Stimulated activated CD4-positive, alpha-beta T cell treated with anti-CD3 and anti-CD28 coated beads, Interleukin-12 subunit alpha, Interleukin-12 subunit beta, amount 100 ng/mL, for 48 hours (primary cell): ENCODE measurements at regions not wholly inside any gene's neighbourhood (a gene's known extent, or its start where the extent isn't known, plus 50 kb on each side); places are given as distances from the start of the nearest gene placed in this dataset.
"Not testable (repeated sequence)": the region's sequence is repeated elsewhere in the genome, so short reads cannot be mapped to it uniquely, and the experiment has no call there.

ENCODE experiments used
- DNase-seq, 3 donors: peaks; one replicate each; pipeline ENCODE4 v3.0.0-alpha.2; 2020; ENCODE audit warnings: low read depth in 2 of 3, low spot score in 1 of 3

DNA sequence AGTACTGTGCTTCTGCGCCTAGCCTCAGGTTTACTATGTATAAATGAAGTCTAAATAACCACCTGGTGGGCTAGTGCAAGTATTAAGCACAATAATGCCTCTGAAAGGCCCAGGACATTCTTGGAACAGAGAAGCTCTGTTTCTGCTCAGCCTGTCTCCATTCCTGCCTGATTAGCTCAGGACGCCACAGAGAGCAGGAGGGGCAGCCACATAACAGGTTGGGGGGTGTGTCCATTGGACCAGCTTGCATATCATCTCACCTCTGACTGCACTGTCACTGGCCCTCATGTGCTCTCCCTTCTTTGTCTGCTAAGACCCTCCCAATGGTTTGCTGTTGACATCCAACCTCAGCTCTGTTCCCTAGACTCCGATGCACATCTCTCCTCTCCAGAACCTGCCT is 52.8 kb upstream of the IKZF1 start:
- no peak for DNase-seq

DNA sequence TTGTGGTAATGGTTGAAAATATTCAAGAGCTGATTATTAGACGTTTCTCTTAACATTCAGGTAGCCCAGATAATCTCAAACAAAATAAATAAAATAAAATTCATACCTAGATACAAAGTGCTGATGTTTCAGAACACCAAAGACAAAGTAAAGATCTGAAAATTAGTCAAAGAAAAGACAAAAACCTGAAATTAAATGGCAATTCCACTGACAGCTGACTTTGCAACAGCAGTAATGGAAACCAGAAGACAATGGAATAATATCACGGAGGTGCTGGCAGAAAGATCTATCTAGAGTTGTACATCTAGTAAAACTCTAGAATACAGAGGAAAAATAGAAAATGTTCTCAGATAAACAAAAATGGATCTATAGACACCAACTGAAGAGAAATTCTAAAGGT is 58.0 kb upstream of the IKZF1 start:
- no peak for DNase-seq

DNA sequence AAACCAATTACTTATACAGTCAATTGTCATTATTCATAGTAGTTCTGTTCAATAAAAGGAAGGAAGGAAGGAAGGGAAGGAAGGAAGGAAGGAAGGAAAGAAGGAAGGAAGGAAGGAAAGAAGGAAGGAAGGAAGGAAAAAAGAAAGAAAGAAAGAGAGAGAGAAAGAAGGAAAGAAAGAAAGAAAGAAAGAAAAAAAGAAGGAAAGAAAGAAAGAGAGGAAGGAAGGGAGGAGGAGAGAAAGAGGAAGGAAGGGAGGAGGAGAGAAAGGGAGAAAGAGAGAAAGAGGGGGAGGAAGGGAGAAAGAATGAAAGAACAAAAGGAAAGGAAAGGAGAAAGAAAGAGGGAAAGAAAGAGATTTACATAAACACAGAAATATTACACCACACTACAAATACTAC is 62.4 kb upstream of the IKZF1 start:
- DNase-seq, result not testable (repeated sequence)

DNA sequence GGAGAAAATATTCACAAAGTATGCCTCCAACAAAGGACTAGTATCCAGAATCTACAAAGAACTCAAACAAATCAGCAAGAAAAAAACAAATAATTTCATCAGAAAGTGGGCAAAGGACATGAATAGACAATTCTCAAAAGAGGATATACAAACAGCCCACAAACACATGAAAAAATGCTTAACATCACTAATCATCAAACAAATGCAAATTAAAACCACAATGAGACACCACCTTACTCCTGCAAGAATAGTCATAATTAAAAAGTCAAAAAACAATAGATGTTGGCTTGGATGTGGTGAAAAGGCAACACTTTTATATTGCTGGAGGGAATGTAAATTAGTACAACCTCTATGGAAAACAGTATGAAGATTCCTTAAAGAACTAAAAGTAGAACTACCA is 63.8 kb upstream of the IKZF1 start:
- not testable (repeated sequence) for DNase-seq

DNA sequence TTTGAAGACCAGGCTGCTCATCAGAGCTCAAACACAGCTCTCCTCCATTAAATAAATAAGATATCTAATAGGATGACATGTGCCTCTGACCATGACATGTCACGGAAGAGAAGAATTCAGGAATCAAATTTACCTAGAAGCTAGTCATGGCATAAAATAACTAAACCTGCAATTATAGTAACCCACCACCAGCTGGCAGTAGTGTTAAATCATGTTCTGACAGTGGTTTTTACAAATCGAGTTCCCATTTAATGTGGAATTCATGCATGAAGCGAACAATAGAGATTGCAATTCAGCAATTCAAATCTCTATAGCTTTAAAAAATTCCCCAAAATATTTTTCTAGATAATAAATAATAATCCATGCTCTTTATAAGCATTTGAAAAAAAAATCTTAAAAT is 74.6 kb upstream of the IKZF1 start:
- no peak for DNase-seq

DNA sequence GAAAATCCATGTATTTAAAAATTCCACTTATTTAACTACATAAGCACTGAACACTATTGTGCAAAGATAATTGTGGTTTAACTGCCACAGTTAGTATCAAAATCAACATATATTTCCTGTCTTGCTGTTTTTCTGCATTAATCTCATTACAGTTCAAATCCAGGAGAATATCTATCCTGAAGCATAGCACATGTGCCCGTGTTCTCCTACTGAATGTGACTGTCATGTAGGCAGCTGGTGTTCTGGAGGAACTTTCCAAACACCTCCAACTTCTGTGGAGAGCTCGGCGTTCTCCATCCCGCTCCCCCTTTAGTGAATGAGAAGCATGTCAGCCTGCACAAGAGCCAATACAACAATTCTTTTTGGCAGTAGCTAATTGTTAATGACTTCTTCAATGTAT is 76.4 kb upstream of the IKZF1 start:
- no peak for DNase-seq

DNA sequence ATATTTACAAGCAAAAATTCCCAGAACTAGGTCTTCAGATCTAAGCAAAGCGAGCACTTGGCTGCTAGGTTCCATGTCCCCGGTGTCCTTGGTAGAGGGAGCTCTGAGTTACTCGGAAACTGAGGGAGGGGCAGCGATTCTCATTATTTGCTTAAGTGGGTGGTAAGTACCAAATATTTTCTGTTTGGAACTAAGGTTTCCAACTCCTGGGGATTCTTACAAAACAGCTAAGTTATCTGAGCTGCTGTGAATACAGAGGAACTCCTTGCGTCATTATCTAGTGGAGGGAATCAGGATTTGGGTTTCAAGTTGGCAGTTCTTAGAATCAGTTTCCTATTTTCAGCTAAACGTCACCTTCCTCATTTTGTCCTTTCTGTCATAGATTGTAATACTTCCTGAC is 76.8 kb upstream of the IKZF1 start:
- no peak for DNase-seq

DNA sequence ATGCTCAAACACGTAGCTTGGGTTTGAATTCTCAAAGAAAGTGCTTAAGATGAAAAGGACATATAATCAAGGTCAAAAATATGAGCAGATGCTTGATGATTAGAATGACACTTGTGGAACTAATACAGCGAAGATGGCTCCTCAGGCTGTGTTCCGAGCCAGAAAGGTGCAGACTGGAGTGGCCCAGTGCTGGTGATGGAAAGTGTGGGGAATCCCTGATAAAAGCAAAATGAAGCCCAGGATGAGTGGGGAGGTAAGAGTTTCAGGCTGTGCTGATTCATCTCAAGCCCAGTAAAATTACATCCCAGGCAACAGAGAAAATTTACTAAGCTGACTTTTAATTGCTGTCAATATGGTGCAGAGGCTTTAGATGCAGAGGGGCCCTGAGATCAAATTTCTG is 77.8 kb upstream of the IKZF1 start:
- no peak for DNase-seq

DNA sequence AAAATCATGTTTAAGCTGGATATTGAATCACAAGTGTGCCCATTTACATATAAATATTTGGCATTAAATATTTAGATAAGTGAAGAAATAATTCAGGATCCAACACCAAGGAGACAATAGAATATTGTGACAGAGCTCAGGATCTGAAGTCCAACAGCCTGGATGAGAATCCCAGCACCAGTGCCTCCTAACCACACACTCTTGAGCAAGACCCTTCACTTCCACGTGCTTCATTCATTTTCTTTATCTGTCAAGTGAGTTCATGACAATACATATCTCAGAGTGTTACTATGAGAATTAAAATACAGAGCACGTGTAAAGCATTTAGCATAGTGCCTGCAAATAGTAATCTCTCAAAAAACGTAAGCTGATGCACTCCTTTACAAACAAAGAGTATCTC is 78.4 kb upstream of the IKZF1 start:
- no peak for DNase-seq

DNA sequence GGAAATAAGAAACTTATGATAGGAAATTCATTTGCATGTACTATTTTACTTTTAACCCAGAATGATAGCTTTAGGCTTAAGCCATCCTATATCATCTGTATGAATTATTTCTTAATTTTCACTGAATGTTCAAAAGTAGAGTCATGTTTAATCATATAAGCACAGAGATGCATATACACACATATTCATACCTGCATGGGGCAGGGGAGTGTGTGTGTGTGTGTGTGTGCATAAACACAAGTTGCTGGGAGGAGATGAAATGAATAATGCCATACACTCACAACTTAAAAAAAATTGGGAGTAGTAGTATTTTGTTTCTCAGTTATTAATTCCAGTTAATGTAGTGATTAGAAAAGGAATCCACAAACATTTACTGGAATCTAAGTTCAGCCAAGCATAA is 83.1 kb upstream of the IKZF1 start:
- no peak for DNase-seq

DNA sequence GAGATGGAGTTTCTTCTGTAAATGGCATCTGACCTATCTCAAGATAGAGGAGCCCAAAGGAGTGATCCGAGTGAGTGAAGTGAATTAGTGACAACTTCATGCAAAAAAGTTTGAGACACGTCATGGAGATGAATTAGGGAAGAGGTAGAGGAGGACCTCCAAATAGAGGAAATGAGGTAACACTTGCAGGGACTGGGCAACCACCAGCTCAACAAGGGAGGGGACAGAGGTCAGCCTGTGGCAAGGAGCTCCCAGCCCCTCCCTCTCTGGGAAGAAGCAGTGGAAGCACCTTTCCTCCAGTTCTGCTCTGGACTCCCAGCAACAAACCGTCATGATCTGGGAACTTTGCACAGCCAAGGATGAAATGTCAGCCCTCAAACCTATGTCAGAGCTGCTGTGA is 83.5 kb upstream of the IKZF1 start:
- no peak for DNase-seq

DNA sequence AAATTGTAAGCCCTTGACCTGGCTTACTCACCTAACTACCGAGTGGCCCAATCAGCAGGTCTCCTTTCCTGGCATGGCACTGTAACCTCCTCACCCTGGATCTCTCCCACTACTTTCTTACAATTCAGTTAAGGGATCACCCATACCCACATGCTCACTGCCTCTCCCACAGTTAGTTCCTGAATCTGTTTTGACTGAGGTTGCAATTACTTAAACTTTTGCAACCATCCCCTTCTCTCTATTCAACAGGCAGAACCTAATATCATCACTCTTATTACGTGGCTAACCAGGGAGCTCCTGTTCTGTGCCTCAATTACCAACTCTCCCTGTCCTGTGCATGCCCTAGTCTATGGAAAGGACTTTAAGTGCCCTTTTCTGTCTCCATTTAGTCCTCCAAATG is 84.2 kb upstream of the IKZF1 start:
- no peak for DNase-seq

DNA sequence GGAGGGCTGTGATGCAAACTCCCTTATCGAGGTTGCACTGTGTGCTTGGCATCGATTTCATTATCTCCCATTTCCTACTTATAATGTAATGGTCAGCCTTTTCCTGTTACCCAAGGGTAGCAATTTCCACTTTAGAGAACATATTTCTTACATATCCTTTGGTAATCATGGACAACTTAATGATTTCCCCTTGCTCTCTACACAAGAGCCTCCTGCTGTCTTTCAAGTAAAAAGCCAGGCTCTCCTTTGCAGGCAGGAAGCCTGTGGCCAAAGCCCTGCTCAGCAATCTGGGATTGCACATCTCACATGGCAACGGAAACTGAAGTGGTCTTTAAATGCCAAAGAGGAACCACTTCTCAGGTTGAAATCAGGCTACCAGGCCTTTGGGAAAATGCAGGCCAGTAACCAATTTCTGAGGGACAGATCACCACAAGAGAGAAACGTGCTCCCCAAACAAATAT is 86.7 kb upstream of the IKZF1 start:
- DNase-seq, result no peak

DNA sequence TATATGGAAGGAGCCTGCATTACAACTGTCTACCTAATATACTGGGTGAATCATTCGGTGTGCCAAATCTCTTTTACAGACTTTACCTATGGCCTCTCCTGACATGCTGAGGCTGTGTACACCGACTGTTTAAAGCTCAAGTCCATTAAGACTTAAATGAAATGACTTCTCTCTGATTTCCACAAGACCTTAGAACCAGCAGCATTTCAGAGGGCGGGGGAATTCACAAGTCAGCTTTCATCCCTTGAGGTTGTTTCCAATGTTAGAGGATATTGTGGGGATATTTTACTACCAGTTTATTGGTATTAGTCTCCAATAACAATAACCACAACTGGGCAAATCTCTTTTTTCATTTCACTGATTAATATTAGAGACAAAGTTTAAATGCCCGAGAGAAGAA is 87.1 kb upstream of the IKZF1 start:
- DNase-seq, result no peak

DNA sequence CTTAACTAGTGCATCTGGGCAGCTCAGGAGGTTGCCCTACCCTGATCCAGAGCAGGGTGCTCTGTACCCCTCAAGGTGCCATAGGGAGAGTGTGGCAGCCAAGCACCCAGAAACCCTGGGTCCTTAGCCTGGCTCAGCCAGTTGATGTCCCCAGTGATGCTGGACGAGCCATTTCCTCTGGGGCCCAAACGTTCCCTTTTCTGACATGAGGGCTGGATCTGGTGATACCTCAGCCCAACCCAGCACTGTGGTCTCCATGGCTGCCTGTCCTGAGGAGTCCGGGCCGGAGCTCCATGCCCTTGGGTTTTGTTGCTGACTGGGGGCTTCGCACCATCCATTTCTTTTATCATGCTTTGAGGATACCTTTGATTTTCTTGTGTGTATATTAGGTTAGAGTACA is 87.9 kb upstream of the IKZF1 start:
- no peak for DNase-seq

DNA sequence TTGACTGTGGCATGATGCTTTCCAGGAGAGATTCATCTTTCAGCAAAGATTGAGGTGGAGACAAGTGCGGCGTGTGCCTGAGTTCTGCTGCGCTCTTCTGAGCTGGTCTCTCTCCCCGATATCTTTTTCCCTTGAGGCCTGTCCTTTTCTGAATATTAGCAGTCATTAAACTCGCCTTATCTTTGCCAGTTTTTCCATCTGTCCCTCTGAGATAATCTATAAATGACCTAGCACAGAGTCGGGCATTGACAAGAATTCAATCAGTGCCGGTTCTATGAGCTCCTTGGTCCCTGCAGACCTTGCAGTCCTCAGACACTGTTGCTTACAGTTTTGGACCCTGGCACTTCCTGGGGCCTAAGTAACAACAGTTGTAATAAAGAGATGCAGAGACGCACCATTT is 89.7 kb upstream of the IKZF1 start:
- no peak for DNase-seq

DNA sequence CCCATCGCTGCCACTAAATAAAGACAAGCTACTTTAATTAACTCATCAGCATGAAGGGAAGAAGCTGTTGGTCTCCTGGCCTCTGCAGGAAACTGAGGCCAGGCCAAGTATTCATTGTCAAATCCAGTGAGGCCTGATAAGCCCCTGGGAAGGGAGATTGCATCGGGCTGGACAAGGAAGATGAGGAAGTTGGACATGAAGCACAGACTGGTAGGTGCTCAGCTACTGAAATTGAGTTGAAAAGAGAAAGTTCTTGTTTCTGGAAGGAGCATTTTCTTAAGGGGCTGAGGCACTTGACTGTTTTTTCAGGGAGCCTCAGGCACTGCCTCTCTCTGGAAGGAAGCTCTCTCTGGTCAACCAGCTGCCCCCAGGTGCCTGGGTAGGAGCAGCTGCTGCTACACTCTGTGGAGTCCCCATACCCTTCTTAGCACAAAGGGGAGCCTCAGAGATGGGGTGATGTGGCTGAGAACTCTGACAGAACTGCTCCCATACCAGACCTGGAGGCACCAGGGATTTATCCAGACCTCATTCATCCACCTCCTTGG is 90.3 kb upstream of the IKZF1 start:
- DNase-seq, result no peak

DNA sequence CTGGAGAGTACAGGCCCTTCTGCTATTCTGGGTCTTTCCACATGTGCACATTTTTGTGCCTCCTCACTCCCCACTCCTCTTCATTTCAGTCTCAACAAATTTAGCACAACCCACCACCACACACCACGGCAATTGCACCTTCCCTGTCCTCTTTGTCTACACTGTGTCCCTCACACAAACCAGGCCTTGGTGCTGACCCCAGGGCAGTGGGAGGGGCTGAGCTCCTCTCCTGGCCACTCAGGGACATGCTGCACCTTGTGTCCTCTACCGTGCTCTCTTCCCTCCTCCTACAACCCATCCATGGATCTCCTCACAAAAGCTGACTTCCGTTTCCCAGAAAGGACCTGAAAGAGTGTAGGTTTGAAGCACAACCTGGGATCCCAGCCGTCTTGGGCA is 90.9 kb upstream of the IKZF1 start:
- no peak for DNase-seq

DNA sequence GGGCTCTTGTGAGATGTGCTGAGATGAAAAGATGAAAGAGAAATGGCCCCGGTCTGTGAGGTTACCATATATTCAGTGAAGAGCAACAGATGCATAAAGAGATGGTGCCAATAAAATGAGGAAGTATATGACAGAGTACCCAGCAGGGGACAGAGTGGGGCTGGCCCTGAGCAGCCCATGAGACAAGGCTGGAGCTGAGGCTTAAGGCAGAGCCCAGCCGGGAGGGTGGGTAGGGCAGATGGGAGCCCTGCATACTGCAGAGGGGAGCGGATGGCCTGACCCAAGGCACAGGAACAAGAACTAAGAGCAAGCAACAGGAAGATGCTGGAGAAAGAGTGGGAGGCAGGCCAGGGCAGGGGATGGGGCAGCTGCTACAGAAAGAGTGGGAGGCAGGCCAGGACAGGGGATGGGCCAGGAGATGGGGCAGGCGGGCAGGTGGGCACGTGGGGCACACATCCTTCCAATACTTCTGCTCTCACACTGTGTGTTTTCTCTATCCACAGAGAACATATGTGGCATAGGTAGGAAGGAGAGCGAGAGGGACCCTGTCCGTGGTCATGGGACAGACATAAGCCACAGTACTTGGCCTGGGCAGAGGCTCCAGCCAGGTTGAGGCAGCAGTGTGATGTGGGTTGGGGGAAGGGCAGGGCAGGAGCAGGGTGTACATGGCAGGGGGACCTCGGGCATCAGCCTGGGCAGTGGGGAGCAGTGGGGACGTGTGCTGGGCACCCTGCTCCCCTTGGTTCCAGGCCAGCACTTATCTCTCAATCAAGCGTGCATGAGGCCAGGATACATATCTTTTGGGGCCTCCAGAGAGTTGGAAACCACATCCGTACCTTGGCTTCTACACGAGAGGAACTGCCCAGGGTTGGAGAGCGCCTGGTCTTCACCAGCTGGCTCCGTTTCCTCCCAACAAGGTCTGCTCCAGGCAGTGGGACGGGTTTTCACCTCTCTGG is 91.6 kb upstream of the IKZF1 start:
- no peak for DNase-seq

DNA sequence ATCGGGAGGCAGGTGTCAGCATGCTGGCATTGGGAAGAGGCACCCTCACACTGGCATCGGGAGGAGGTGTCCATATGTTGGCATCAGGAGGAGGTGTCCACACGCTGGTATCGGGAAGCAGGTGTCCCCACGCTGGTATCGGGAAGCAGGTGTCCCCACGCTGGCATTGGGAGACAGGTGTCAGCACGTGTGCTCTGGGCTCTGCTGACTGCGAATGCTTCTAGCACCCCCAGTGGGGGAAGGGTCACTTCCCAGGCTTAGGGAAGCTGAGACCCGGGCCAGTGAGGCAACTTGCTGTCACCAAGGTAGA is 92.5 kb upstream of the IKZF1 start:
- no peak for DNase-seq

DNA sequence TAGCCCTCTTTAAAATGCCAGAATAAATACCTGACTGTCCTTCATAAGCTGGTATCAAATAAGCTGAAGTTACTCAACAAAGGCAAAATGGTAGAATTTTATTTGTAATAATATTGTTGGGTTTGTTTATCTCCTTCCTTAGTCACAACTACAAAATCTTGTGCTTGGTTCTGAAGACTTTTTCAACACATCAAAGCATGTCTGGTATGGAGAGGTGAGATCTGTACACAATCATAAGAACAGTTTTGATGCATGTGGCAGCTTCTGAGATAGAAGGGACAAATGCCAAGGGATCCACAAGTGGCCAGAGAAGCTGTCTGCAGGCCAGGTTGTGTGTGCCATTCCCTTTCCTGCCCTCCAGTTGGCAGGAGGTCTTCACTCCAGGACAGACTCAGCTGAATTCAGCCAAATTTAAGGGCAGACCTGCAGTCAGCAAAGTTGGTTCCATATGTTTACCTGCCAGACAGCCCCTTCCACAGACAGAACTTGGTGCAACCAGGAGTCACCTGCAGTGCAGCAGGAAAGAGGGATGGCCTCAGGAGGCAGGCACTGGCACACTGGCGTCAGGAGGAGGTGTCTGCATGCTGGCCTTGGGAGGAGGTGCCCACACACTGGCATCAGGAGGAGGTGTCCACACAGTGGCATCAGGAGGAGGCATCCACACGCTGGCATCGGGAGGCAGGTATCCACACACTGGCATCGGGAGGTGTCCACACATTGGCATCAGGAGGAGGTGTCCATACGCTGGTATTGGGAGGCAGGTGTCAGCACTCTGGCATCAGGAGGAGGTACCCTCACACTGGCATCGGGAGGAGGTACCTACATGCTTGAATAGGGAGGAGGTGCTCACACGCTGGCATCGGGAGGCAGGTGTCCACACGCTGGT is 93.1 kb upstream of the IKZF1 start:
- DNase-seq, result no peak

DNA sequence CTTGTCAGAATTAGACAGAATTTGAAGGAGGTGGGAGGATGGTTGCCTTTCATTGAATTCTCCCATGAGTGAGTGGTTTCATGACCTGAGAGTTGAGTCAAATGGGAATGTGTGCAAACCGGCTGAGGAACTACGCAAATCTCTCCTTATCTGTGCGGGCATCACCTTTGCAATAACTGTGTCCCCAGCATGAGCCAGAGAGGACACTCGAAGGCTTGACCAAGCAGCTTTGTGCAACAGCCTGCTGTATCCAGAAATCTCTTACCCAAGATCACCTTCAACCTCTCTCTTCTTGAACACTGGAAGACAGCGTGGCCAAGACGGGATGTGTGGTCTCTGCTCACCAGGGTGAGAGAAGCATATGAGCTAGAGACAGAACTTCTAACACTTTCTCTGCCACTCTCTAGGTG is 93.8 kb upstream of the IKZF1 start:
- DNase-seq, result no peak
